ENCODE measurements at regions not wholly inside any gene's neighbourhood (a gene's known extent, or its start where the extent isn't known, plus 50 kb on each side); places are given as distances from the start of the nearest gene placed in this dataset.

GRCh38 chr21:35377505-35378090 lies 328.5 kb upstream of the RUNX1 start:
- no peak for TF ChIP-seq IRF3 (IDR thresholded peaks at IDR 0.05; ENCODE audit: low read depth, low read length)
- TF ChIP-seq CTCF (IDR thresholded peaks at IDR 0.05): no peak
- TF ChIP-seq PBX3 (IDR thresholded peaks at IDR 0.05): no peak
- TF ChIP-seq MAX (IDR thresholded peaks at IDR 0.05; ENCODE audit: low read depth): no peak

Measured in SK-N-SH (cell line).